ENCODE measurements at regions not wholly inside any gene's neighbourhood (a gene's known extent, or its start where the extent isn't known, plus 50 kb on each side); places are given as distances from the start of the nearest gene placed in this dataset.
"Not testable (repeated sequence)": the region's sequence is repeated elsewhere in the genome, so short reads cannot be mapped to it uniquely, and the experiment has no call there.

DNA sequence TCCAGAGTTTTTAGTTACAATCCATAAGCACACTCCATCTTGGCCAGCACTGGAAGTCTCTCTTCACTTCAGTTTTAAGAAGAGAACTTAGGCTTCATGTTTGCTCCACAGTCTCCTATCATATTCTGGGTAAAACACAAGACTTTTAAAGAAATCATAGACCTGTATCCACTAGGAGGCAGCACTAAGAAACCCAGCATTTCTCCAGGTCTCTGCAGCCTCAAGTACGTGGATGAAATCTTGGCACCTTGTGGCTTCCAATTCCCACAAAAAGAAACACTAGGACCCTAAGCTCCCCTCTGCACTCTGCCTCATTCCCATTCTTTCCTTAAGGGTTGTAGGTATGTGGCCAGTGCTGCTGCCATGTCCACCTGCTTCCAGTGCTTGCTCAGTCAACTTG lies 367.3 kb upstream of the CASK start:
- H3K4me3 Mint-ChIP-seq, result no peak overlapping the region
- DNase-seq, result no peak
- no peaks in the 10 kb centered on the region for H3K36me3 Mint-ChIP-seq (ENCODE audit: low read depth)
- POLR2A ChIA-PET, result no interaction called here
- CTCF ChIA-PET, result no interaction called here
- H3K4me1 Mint-ChIP-seq, result no peaks in the 10 kb centered on the region
- H3K27ac Mint-ChIP-seq, result no peak overlapping the region
- no peaks in the 10 kb centered on the region for H3K9me3 Mint-ChIP-seq
- H3K27me3 Mint-ChIP-seq, result no peaks in the 10 kb centered on the region

- DNase-seq, result no peak
- H3K9me3 Mint-ChIP-seq, result no peaks in the 10 kb centered on the region
- no peaks in the 10 kb centered on the region for H3K36me3 Mint-ChIP-seq (ENCODE audit: low read depth)
- ChIA-PET POLR2A (no interaction called here), CTCF (no interaction called here)
- H3K27me3 Mint-ChIP-seq, result no peaks in the 10 kb centered on the region
- H3K27ac Mint-ChIP-seq, result no peak overlapping the region
- H3K4me1 Mint-ChIP-seq, result no peaks in the 10 kb centered on the region
- H3K4me3 Mint-ChIP-seq, result no peak overlapping the region
These were observed 366.4 kb upstream of the CASK start for GRCh38 chrX:42289492-42290385.

GRCh38 chrX:42285681-42286080 lies 362.3 kb upstream of the CASK start:
- DNase-seq; H3K27ac Mint-ChIP-seq; H3K4me1 Mint-ChIP-seq; CTCF ChIA-PET; POLR2A ChIA-PET; H3K36me3 Mint-ChIP-seq (ENCODE audit: low read depth); H3K4me3 Mint-ChIP-seq; H3K9me3 Mint-ChIP-seq; H3K27me3 Mint-ChIP-seq: not testable (repeated sequence)

DNA sequence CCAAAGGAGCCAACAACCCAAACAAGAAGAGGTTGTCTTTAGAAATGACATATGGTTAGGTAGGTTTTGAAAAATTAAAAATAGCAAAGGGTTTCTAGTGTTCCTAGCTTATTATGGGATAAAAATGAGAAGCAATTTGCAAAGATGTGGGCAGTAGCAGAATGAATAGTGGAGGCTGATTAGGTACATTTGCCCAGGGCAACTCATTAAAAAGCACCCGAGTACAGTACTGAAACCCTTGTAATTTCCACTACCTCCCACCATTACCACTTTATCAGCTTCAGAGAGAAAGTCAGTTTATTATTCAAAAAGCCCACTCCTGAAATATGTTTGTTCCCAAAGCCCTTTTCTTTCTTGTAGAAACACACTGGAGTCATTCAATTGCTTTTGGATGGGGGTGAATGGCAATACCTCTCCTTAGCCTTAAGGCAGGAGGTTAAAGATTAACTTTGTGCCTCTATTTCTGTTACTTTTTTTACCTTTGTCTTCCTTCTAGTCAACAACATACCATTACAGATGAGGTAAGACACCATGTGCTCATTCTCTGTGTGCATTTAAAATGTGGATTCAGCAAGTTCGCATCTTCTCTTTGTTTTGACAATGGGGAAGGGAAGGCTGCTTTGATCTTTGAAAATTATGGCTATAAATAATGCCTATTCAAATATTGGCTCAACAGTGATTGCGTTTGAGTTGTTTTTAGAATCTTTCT lies 353.8 kb upstream of the CASK start:
- no peaks in the 10 kb centered on the region for H3K27me3 Mint-ChIP-seq
- ChIA-PET POLR2A (no interaction called here), CTCF (no interaction called here)
- H3K9me3 Mint-ChIP-seq, result no peaks in the 10 kb centered on the region
- DNase-seq, result no peak
- H3K36me3 Mint-ChIP-seq (ENCODE audit: low read depth), result no peaks in the 10 kb centered on the region
- no peaks in the 10 kb centered on the region for H3K4me1 Mint-ChIP-seq
- no peak overlapping the region for H3K27ac Mint-ChIP-seq
- H3K4me3 Mint-ChIP-seq, result no peak overlapping the region

DNA sequence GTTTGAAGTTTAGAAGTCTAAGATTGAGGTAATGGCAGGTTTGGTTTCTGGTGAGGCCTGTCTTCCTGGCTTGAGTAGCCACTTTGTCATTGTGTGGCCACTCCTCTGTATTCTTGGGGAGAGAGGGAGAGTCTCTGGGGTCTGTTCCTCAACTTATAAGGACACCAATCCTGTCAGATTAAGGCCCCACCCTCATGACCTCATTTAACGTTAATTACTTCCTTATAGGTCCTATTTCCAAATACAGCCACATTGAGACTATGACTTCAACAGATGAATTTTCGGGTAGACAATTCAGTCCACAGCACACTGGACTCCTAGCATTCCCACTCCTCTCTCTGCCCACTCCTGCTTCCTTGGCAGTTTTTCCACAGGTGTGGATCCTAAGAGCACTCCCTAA lies 350.8 kb upstream of the CASK start:
- no peaks in the 10 kb centered on the region for H3K36me3 Mint-ChIP-seq (ENCODE audit: low read depth)
- POLR2A ChIA-PET, result no interaction called here
- no peaks in the 10 kb centered on the region for H3K27me3 Mint-ChIP-seq
- DNase-seq, result no peak
- CTCF ChIA-PET, result no interaction called here
- H3K27ac Mint-ChIP-seq, result no peak overlapping the region
- no peaks in the 10 kb centered on the region for H3K4me1 Mint-ChIP-seq
- H3K4me3 Mint-ChIP-seq, result no peak overlapping the region
- no peaks in the 10 kb centered on the region for H3K9me3 Mint-ChIP-seq

- no peak for DNase-seq
- ChIA-PET CTCF (no interaction called here), POLR2A (no interaction called here)
- Mint-ChIP-seq H3K4me3 (no peak overlapping the region), H3K36me3 (ENCODE audit: low read depth) (no peaks in the 10 kb centered on the region), H3K27me3 (no peaks in the 10 kb centered on the region), H3K27ac (no peak overlapping the region), H3K9me3 (no peaks in the 10 kb centered on the region), H3K4me1 (no peaks in the 10 kb centered on the region)
These were observed 350.0 kb upstream of the CASK start for GRCh38 chrX:42273387-42273786.

DNA sequence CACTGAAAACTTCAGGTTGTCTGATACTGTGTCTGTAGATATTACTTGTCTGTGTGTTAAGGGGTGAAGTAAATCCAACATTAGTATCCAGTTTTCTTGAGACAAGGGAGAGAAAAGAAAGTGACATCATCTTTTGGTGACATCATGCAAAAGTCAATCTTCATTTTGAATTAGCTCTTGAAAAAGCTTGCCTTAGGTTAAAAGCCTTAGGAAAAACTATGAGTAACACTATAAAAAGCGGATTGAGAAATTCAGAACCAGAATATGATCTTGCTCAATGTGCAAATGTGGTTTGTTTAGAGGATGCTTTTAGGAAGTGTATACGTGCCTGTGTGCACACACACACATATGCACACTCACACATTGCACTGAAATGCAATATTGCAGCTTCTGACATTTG lies 345.8 kb upstream of the CASK start:
- no peak for DNase-seq
- CTCF ChIA-PET, result no interaction called here
- no peak overlapping the region for H3K4me3 Mint-ChIP-seq
- no peak overlapping the region for H3K27ac Mint-ChIP-seq
- H3K9me3 Mint-ChIP-seq, result no peaks in the 10 kb centered on the region
- POLR2A ChIA-PET, result no interaction called here
- no peaks in the 10 kb centered on the region for H3K36me3 Mint-ChIP-seq (ENCODE audit: low read depth)
- no peaks in the 10 kb centered on the region for H3K27me3 Mint-ChIP-seq
- no peaks in the 10 kb centered on the region for H3K4me1 Mint-ChIP-seq

DNA sequence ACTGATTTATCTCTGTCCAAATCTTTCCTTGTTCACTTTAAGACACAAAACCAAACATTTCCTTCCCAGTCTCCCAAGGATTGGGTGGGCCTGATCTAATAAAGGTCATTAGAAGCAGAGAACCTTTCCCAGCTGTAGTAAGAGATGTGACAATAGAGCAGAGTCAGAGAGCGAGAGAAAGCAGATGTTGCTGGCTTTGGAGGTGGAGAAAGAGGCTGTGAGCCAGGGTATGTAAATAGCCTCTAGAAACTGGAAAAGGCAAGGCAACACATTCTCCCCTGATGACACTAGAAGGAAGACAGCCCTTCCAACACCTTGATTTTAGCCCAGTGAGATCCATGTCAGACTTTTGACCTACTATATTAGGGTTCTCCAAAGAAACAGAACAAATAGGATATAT lies 337.5 kb upstream of the CASK start:
- H3K27me3 Mint-ChIP-seq, result no peaks in the 10 kb centered on the region
- H3K9me3 Mint-ChIP-seq, result peaks cover 4% of the 10 kb centered on the region
- H3K36me3 Mint-ChIP-seq (ENCODE audit: low read depth), result no peaks in the 10 kb centered on the region
- H3K4me1 Mint-ChIP-seq, result no peaks in the 10 kb centered on the region
- H3K4me3 Mint-ChIP-seq, result no peak overlapping the region
- POLR2A ChIA-PET, result no interaction called here
- H3K27ac Mint-ChIP-seq, result no peak overlapping the region
- no peak for DNase-seq
- CTCF ChIA-PET, result no interaction called here

DNA sequence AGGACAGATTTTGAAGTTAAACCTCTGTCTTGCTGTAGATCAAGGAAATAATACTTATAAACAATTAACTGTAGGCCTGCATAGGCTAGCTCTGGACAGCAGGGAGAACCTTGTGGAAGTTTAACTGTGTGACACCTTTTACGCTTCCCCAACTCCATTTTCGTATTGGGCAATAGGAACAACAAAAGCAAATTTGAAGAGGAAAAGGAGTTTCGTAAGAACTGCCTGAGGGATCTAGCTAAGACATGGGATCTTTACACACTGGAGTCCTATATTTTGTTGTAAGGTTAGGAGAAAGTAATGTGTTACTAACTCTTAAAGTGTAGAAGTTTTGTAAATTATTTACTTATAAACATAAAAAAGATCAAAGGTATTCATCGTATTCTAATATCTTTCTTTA lies 324.9 kb upstream of the CASK start:
- ChIA-PET POLR2A (no interaction called here), CTCF (no interaction called here)
- peaks cover 2% of the 10 kb centered on the region for H3K36me3 Mint-ChIP-seq (ENCODE audit: low read depth)
- DNase-seq, result no peak
- H3K4me3 Mint-ChIP-seq, result no peak overlapping the region
- no peaks in the 10 kb centered on the region for H3K4me1 Mint-ChIP-seq
- H3K9me3 Mint-ChIP-seq, result no peaks in the 10 kb centered on the region
- no peaks in the 10 kb centered on the region for H3K27me3 Mint-ChIP-seq
- H3K27ac Mint-ChIP-seq, result no peak overlapping the region

- no peak for DNase-seq
- no peak overlapping the region for H3K27ac Mint-ChIP-seq
- no peaks in the 10 kb centered on the region for H3K9me3 Mint-ChIP-seq
- ChIA-PET POLR2A (no interaction called here), CTCF (no interaction called here)
- H3K27me3 Mint-ChIP-seq, result no peaks in the 10 kb centered on the region
- no peak overlapping the region for H3K4me3 Mint-ChIP-seq
- H3K4me1 Mint-ChIP-seq, result no peaks in the 10 kb centered on the region
- peaks cover 2% of the 10 kb centered on the region for H3K36me3 Mint-ChIP-seq (ENCODE audit: low read depth)
These were observed 323.9 kb upstream of the CASK start for GRCh38 chrX:42247241-42247640.

DNA sequence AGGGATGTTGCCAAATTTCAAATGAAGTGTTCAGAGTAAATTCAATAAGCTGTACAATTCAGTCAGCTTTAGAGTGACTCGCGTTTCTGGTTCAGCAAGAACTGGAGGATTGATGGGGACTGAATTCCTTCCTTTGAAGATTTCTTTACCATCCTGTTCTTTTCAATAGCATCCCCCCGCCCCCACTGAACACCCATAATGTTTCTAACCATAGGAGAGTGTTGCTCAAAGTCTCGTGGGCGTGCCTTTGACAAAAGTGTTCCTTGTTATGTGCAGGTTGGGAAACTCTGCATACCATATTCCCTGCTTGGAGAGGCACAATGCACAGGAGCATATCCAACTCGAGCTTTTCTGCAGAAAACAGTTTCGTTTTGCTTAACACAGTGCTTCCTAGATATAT lies 323.5 kb upstream of the CASK start:
- Mint-ChIP-seq H3K4me3 (no peak overlapping the region), H3K4me1 (no peaks in the 10 kb centered on the region), H3K9me3 (no peaks in the 10 kb centered on the region), H3K27me3 (no peaks in the 10 kb centered on the region), H3K27ac (no peak overlapping the region), H3K36me3 (ENCODE audit: low read depth) (peaks cover 2% of the 10 kb centered on the region)
- ChIA-PET CTCF (no interaction called here), POLR2A (no interaction called here)
- no peak for DNase-seq

DNA sequence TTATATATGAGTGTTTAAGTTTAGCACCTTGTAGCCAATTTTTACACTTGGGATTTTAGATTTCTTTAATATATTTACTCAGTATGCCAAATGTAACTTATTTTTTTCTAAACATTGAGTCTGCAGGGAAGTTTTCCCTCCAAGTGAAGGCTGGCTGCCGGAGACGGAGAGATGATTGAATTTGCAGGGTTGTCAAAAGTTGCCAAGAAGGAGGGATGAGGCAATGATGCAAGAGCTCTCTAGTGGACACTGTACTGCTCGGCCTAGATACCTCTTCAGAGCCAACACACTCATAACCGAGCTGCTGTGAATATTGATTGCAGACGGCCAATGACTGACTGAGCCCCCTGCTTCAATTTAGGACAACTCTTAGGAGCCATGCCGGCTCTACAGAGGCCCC lies 318.6 kb upstream of the CASK start:
- ChIA-PET POLR2A (no interaction called here), CTCF (no interaction called here)
- peaks cover 5% of the 10 kb centered on the region for H3K4me1 Mint-ChIP-seq
- no peaks in the 10 kb centered on the region for H3K27me3 Mint-ChIP-seq
- H3K9me3 Mint-ChIP-seq, result no peaks in the 10 kb centered on the region
- DNase-seq, result no peak
- no peak overlapping the region for H3K27ac Mint-ChIP-seq
- H3K4me3 Mint-ChIP-seq, result no peak overlapping the region
- H3K36me3 Mint-ChIP-seq (ENCODE audit: low read depth), result no peaks in the 10 kb centered on the region

- Mint-ChIP-seq H3K4me1 (peaks cover 5% of the 10 kb centered on the region), H3K27me3 (no peaks in the 10 kb centered on the region), H3K4me3 (no peak overlapping the region), H3K36me3 (ENCODE audit: low read depth) (no peaks in the 10 kb centered on the region), H3K9me3 (no peaks in the 10 kb centered on the region), H3K27ac (no peak overlapping the region)
- ChIA-PET POLR2A (no interaction called here), CTCF (no interaction called here)
- DNase-seq, result no peak
These were observed 318.1 kb upstream of the CASK start for GRCh38 chrX:42241421-42241820.

DNA sequence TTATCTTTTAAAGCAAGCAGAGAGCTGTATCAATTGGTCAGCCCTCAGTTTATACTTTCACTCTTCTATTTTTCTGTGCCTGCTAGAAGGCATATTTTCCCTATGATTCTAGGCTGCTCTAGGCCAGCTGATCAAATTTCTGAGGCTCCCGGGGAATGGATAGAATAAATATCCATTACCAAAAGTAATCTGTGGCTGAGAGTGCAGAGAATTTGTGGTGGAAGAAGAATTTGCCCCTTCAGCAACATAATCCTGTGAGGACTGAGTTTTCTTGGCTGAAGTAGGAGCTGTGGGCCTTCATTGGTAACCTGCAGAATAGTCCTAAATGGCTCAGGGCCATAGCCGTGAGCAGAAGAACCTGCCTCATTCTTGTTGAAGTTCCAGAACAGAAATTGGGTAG lies 314.6 kb upstream of the CASK start:
- no peak for DNase-seq
- Mint-ChIP-seq H3K4me1 (peaks cover 5% of the 10 kb centered on the region), H3K36me3 (ENCODE audit: low read depth) (no peaks in the 10 kb centered on the region), H3K4me3 (no peak overlapping the region), H3K27ac (no peak overlapping the region), H3K27me3 (no peaks in the 10 kb centered on the region), H3K9me3 (no peaks in the 10 kb centered on the region)
- POLR2A ChIA-PET, result no interaction called here
- CTCF ChIA-PET, result no interaction called here

Data from activated CD4-positive, alpha-beta memory T cell treated with anti-CD3 and anti-CD28 coated beads, Interleukin-2, amount 10 ng/mL, durations not matched to agents 7 days and 5 days (primary cell).